OCI-LY1 (cell line): ENCODE measurements at regions not wholly inside any gene's neighbourhood (a gene's known extent, or its start where the extent isn't known, plus 50 kb on each side); places are given as distances from the start of the nearest gene placed in this dataset.

Experiments
- H2AFZ ChIP-seq: fragments of 200-600 bp; sonication (generic), shearing (Covaris generic); 2 replicates; pipeline ENCODE4 v1.6.0; 2014; ENCODE audit warnings: antibody characterized with exemption, mild to moderate bottlenecking, low read length
- H3F3A ChIP-seq: fragments of 200-600 bp; sonication (generic), shearing (Covaris generic); 2 replicates; pipeline ENCODE4 v1.6.0; 2014; ENCODE audit warnings: mild to moderate bottlenecking, antibody characterized with exemption, low read length, moderate library complexity; ENCODE audit not compliant: insufficient read depth
- H3K27ac ChIP-seq: fragments of 200-600 bp; sonication (generic); 2 replicates; pipeline ENCODE4 v1.5.1; 2014; ENCODE audit warnings: low read length, mixed run types, mild to moderate bottlenecking, low read depth; ENCODE audit not compliant: poor library complexity, severe bottlenecking
- H3K27me3 ChIP-seq: fragments of 200-600 bp; sonication (generic); 2 replicates; pipeline ENCODE4 v1.6.0; 2014; ENCODE audit warnings: antibody characterized with exemption, mild to moderate bottlenecking, low read length, moderate library complexity; ENCODE audit not compliant: insufficient read depth
- H3K36me3 ChIP-seq: fragments of 200-600 bp; sonication (generic); 2 replicates; pipeline ENCODE4 v1.6.1; 2014; ENCODE audit warnings: mild to moderate bottlenecking, antibody characterized with exemption, low read length, moderate library complexity, mixed read lengths; ENCODE audit not compliant: insufficient read depth
- H3K4me1 ChIP-seq: fragments of 200-600 bp; sonication (generic); 2 replicates; pipeline ENCODE4 v1.5.1; 2014; ENCODE audit warnings: mild to moderate bottlenecking, low read length, moderate library complexity; ENCODE audit not compliant: insufficient read depth, severe bottlenecking
- H3K4me2 ChIP-seq: fragments of 200-600 bp; sonication (generic), shearing (Covaris generic); 2 replicates; pipeline ENCODE4 v1.6.1; 2014; ENCODE audit warnings: low read length
- H3K4me3 ChIP-seq: fragments of 200-600 bp; sonication (generic); 2 replicates; pipeline ENCODE4 v1.5.1; 2014; ENCODE audit warnings: low read length, low read depth, mild to moderate bottlenecking, mixed read lengths; ENCODE audit not compliant: poor library complexity, severe bottlenecking
- H3K79me2 ChIP-seq: fragments of 200-600 bp; shearing (Covaris generic); 2 replicates; pipeline ENCODE4 v1.6.1; 2016; ENCODE audit warnings: mixed run types, low read length, mixed read lengths; ENCODE audit not compliant: insufficient read depth
- H3K9ac ChIP-seq: fragments of 200-600 bp; sonication (generic), shearing (Covaris generic); 2 replicates; pipeline ENCODE4 v1.6.1; 2014; ENCODE audit warnings: mild to moderate bottlenecking, low read length, mixed read lengths
- H3K9me2 ChIP-seq: fragments of 200-600 bp; sonication (generic), shearing (Covaris generic); 2 replicates; pipeline ENCODE4 v1.6.1; 2014; ENCODE audit warnings: low read depth, mild to moderate bottlenecking, low read length, mixed read lengths
- H3K9me3 ChIP-seq: fragments of 200-600 bp; shearing (Covaris generic); 2 replicates; pipeline ENCODE4 v1.6.1; 2014; ENCODE audit warnings: low read length, mixed read lengths
- H4K20me1 ChIP-seq: fragments of 200-600 bp; sonication (generic), shearing (Covaris generic); 2 replicates; pipeline ENCODE4 v1.6.0; 2016; ENCODE audit warnings: mild to moderate bottlenecking, low read length; ENCODE audit not compliant: insufficient read depth
- EZH2 ChIP-seq: fragments of 200-600 bp; sonication (generic), shearing (Covaris generic); IDR thresholded peaks from 2 replicates; pipeline ENCODE4 v1.8.0; 2017; ENCODE audit warnings: borderline replicate concordance, mixed run types, mild to moderate bottlenecking, antibody characterized with exemption, low read length, moderate library complexity, mixed read lengths
- TF ChIP-seq, protein P1 (sequence below): fragments of 200-600 bp; sonication (generic), shearing (Covaris generic); IDR thresholded peaks from 2 replicates; pipeline ENCODE4 v1.5.1; 2017; ENCODE audit warnings: mild to moderate bottlenecking, antibody characterized with exemption, low read length, moderate library complexity, mixed read lengths

DNA sequence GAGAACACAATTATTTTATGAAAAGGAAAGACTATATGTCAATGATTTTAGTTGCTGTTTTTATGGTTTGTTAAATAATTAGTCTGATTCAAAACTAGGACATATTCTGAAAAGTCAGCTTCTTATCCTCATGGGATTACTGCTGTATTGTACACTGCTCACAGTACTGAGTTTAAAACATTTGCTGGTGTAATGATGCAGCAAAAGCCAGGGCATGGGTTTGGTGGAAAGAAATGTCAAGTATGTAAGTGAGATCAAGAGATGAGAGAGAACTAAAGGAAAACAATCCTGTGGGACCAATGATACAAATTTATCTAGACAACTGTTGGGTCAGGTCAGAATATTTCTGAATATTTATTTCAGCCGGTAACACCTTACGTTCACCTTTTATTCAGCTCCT, 210.1 kb upstream of the ARHGEF26 start:
- Histone ChIP-seq H3K27ac (no peak overlapping the region), H4K20me1 (no peaks in the 10 kb centered on the region), H3K4me3 (no peak overlapping the region), H3K9ac (no peak overlapping the region), H3K9me2 (no peaks in the 10 kb centered on the region), H3F3A (no peaks in the 10 kb centered on the region), H2AFZ (no peak overlapping the region), H3K4me1 (no peaks in the 10 kb centered on the region), H3K27me3 (no peaks in the 10 kb centered on the region), H3K9me3 (no peaks in the 10 kb centered on the region), H3K79me2 (no peaks in the 10 kb centered on the region), H3K36me3 (no peaks in the 10 kb centered on the region), H3K4me2 (no peak overlapping the region)
- TF ChIP-seq, protein P1, sequence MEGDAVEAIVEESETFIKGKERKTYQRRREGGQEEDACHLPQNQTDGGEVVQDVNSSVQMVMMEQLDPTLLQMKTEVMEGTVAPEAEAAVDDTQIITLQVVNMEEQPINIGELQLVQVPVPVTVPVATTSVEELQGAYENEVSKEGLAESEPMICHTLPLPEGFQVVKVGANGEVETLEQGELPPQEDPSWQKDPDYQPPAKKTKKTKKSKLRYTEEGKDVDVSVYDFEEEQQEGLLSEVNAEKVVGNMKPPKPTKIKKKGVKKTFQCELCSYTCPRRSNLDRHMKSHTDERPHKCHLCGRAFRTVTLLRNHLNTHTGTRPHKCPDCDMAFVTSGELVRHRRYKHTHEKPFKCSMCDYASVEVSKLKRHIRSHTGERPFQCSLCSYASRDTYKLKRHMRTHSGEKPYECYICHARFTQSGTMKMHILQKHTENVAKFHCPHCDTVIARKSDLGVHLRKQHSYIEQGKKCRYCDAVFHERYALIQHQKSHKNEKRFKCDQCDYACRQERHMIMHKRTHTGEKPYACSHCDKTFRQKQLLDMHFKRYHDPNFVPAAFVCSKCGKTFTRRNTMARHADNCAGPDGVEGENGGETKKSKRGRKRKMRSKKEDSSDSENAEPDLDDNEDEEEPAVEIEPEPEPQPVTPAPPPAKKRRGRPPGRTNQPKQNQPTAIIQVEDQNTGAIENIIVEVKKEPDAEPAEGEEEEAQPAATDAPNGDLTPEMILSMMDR: no peak
- no peak for TF ChIP-seq EZH2

DNA sequence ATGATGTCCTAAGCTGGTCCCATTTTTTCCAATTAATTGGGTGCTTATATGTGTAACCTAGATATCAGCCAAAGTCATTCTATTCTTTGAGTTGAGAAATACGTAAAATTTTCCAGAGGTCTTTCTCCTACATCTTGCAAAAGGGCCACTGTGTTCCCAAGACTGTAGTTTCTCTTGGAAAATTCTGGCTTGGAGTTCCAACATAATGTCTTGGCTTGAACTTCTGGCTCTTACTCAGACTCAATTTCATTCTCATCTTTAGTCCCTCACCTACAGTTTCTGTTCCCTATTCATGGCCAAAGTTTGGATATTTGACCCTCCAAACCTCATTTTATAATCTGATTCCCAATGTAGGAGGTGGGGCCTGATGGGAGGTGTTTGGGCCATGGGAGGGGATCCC, 201.4 kb upstream of the ARHGEF26 start:
- Histone ChIP-seq H3K36me3 (no peaks in the 10 kb centered on the region), H3K27me3 (no peaks in the 10 kb centered on the region), H3K9me2 (no peaks in the 10 kb centered on the region), H4K20me1 (no peaks in the 10 kb centered on the region), H3K9ac (no peak overlapping the region), H3K79me2 (no peaks in the 10 kb centered on the region), H3K4me3 (no peak overlapping the region), H3F3A (no peaks in the 10 kb centered on the region), H3K4me1 (no peaks in the 10 kb centered on the region), H3K27ac (no peak overlapping the region), H3K4me2 (no peak overlapping the region), H3K9me3 (no peaks in the 10 kb centered on the region), H2AFZ (no peak overlapping the region)
- TF ChIP-seq, protein P1: no peak
- TF ChIP-seq EZH2: no peak

DNA sequence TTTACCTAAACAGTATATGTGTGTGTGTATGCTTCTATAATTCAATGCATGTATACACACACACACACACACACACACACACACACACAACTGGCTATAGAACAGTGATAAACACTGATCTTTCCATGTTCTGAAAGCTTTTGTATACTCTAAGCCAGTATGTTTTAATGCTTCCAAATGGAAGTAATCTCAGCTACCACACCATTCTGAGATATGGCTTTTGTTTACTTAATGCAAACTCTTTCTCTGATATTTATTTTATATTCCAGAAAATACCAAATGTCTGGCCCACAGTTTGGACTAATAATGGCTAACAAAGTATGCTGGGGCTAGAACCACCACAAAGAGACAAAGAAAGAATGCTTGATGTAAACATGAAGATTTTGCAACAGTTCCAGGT, 199.4 kb upstream of the ARHGEF26 start:
- Histone ChIP-seq H2AFZ (no peak overlapping the region), H3K4me1 (no peaks in the 10 kb centered on the region), H3K4me2 (no peak overlapping the region), H3K27ac (no peak overlapping the region), H3K9me3 (no peaks in the 10 kb centered on the region), H3K9ac (no peak overlapping the region), H4K20me1 (no peaks in the 10 kb centered on the region), H3K4me3 (no peak overlapping the region), H3K27me3 (no peaks in the 10 kb centered on the region), H3K79me2 (no peaks in the 10 kb centered on the region), H3K9me2 (no peaks in the 10 kb centered on the region), H3K36me3 (no peaks in the 10 kb centered on the region), H3F3A (no peaks in the 10 kb centered on the region)
- TF ChIP-seq, protein P1: no peak
